ENCODE measurements at regions not wholly inside any gene's neighbourhood (a gene's known extent, or its start where the extent isn't known, plus 50 kb on each side); places are given as distances from the start of the nearest gene placed in this dataset.

DNA sequence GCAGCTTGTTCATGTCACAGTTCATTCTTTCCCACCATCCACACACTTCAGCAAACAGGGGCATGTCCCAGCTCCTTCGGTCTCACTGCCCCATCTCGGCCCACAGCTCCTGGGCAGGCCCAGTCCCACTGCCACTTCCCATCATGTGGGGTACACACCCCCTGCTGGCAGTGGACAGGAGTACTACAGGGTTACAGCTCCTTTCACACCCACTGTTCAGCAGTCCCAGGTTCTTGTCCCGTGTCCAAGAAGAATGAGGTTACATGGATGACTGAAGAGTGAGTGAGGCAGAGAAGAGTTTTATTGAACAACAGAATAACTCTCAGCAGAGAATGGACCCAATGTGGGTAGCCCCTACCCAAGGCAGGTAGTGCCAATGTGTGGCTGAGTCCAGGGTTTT is 77.8 kb upstream of the SMLR1 start:
- H3K9me3 ChIP-seq: peaks cover 0 to 20% of the 10 kb centered on the region in 2 donors
- no peak overlapping the region for H3K4me3 ChIP-seq
- H3K27me3 ChIP-seq: no peaks in the 10 kb centered on the region
- H3K4me1 ChIP-seq: no peaks in the 10 kb centered on the region
- no peak overlapping the region for H3K27ac ChIP-seq
- TF ChIP-seq, protein P1, sequence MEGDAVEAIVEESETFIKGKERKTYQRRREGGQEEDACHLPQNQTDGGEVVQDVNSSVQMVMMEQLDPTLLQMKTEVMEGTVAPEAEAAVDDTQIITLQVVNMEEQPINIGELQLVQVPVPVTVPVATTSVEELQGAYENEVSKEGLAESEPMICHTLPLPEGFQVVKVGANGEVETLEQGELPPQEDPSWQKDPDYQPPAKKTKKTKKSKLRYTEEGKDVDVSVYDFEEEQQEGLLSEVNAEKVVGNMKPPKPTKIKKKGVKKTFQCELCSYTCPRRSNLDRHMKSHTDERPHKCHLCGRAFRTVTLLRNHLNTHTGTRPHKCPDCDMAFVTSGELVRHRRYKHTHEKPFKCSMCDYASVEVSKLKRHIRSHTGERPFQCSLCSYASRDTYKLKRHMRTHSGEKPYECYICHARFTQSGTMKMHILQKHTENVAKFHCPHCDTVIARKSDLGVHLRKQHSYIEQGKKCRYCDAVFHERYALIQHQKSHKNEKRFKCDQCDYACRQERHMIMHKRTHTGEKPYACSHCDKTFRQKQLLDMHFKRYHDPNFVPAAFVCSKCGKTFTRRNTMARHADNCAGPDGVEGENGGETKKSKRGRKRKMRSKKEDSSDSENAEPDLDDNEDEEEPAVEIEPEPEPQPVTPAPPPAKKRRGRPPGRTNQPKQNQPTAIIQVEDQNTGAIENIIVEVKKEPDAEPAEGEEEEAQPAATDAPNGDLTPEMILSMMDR (IDR thresholded peaks at IDR 0.05): no peak
- intact Hi-C loops (cut with DNase I): no loop called here
- DNase-seq: no peak
- ATAC-seq: no peak
- H3K36me3 ChIP-seq: no peaks in the 10 kb centered on the region

DNA sequence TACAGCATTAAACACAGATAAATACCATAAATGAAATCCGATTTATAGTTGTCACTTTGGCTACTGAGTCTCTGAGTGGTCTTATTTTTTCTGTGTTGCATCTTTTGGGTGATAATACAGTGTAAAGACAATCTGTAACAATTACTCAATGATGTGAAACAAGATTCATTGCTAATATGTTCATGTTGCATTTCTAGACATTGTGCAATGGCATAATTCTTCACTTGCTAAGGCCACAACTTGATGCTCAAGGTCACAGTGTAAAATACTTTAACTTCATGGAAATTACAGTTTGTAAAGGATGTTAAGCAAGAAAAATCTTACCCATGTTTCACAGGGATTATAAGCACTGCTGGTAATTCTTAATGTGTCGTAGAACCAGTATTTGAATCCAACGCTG is 74.9 kb upstream of the SMLR1 start:
- Histone ChIP-seq H3K27me3 (peaks cover 0 to 4% of the 10 kb centered on the region in 2 donors), H3K9me3 (peaks cover 0 to 20% of the 10 kb centered on the region in 2 donors), H3K36me3 (no peaks in the 10 kb centered on the region), H3K27ac (no peak overlapping the region), H3K4me3 (no peak overlapping the region), H3K4me1 (no peaks in the 10 kb centered on the region)
- intact Hi-C loops (cut with DNase I): no loop called here
- TF ChIP-seq, protein P1 (IDR thresholded peaks at IDR 0.05): no peak
- DNase-seq (no peak), ATAC-seq (no peak)

- Histone ChIP-seq H3K36me3 (no peaks in the 10 kb centered on the region), H3K9me3 (peaks cover 0 to 7% of the 10 kb centered on the region in 2 donors), H3K4me1 (no peaks in the 10 kb centered on the region), H3K4me3 (no peak overlapping the region), H3K27ac (no peak overlapping the region), H3K27me3 (peaks cover 0 to 4% of the 10 kb centered on the region in 2 donors)
- peak; percentile 95 for ATAC-seq
- peak in 2 of 4 donors; percentile 17 to 35 for DNase-seq
- intact Hi-C loops (cut with DNase I): no loop called here
- TF ChIP-seq, protein P1 (IDR thresholded peaks at IDR 0.05): no peak
Observed at GRCh38 chr6:130754786-130755367, 72.3 kb upstream of the SMLR1 start.

DNA sequence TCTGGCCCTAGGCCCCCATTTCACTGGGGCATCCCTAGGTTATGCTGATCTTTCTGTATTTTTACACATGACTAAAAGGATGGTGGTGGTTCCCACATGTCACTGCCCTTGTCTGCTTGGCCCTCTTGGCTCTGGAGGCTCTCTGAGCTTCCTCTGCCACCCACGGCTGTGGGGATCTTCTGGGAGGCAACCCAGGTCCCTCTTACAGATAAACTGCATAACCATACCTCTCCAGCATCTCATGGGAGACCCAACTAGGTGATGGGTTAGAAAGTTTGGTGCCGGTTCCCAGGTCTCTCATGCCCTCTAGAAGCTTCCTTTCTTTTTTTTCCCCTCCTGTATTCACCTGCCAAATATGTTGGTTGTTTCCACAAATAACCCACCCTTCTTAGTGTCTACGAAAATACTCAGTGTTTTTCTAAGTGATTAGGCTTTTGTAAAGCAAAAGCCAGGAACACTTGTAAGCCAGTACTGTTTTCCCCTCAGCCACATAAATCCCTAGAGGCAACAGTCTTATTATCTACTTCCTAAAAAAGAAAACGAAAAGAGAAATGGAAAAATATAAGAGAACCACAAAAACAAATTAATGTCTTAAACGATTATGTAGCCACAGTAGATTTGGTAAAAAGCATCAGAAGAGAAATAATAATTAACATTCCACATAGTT is 71.7 kb upstream of the SMLR1 start:
- H3K36me3 ChIP-seq: no peaks in the 10 kb centered on the region
- TF ChIP-seq, protein P1 (IDR thresholded peaks at IDR 0.05): no peak
- ATAC-seq: no peak
- H3K4me3 ChIP-seq: no peak overlapping the region
- H3K27me3 ChIP-seq: peaks cover 0 to 4% of the 10 kb centered on the region in 2 donors
- H3K27ac ChIP-seq: no peak overlapping the region
- intact Hi-C loops (cut with DNase I): no loop called here
- DNase-seq: no peak
- no peaks in the 10 kb centered on the region for H3K4me1 ChIP-seq
- H3K9me3 ChIP-seq: peaks cover 0 to under 1% of the 10 kb centered on the region in 2 donors

GRCh38 chr6:130756824-130757223 is 70.4 kb upstream of the SMLR1 start:
- intact Hi-C loops (cut with DNase I): no loop called here
- no peak for DNase-seq
- TF ChIP-seq, protein P1 (IDR thresholded peaks at IDR 0.05): no peak
- Histone ChIP-seq H3K27me3 (peaks cover 0 to 4% of the 10 kb centered on the region in 2 donors), H3K27ac (no peak overlapping the region), H3K36me3 (no peaks in the 10 kb centered on the region), H3K9me3 (no peaks in the 10 kb centered on the region), H3K4me3 (no peak overlapping the region), H3K4me1 (no peaks in the 10 kb centered on the region)
- no peak for ATAC-seq
